ENCODE measurements at regions not wholly inside any gene's neighbourhood (a gene's known extent, or its start where the extent isn't known, plus 50 kb on each side); places are given as distances from the start of the nearest gene placed in this dataset.

GRCh38 chr18:34385311-34385710, 160.6 kb upstream of the NOL4 start:
- no peak for TF ChIP-seq CTCF (IDR thresholded peaks at IDR 0.05)
- no peak for TF ChIP-seq POLR2A (IDR thresholded peaks at IDR 0.05)
